Upper lobe of left lung (tissue), 6 donors: ENCODE measurements at regions not wholly inside any gene's neighbourhood (a gene's known extent, or its start where the extent isn't known, plus 50 kb on each side); places are given as distances from the start of the nearest gene placed in this dataset.

Experiments used
- ATAC-seq, 2 donors: fragments of 200-7000 bp; cut with Tn5 transposase; one replicate each; pipeline ENCODE4 v1.9.1; 2022; ENCODE audit warnings: mild to moderate bottlenecking in 2 of 2, moderate library complexity in 2 of 2; ENCODE audit not compliant: low FRiP score in 2 of 2
- DNase-seq, 2 donors: peaks; one replicate each; pipeline ENCODE4 v3.0.0-alpha.2; 2019 to 2020
- H3K27ac ChIP-seq, 4 donors: fragments of 200-600 bp; sonication (generic); one replicate each; pipeline ENCODE4 v1.5.1; 2016 to 2019
- H3K27me3 ChIP-seq, 4 donors: fragments of 200-600 bp; sonication (generic); one replicate each; pipeline ENCODE4 v1.5.1; 2017 to 2019
- H3K36me3 ChIP-seq, 4 donors: fragments of 200-600 bp; sonication (generic); one replicate each; pipeline ENCODE4 v1.5.1; 2016 to 2019
- H3K4me1 ChIP-seq, 4 donors: fragments of 200-600 bp; sonication (generic); one replicate each; pipeline ENCODE4 v1.5.1; 2018 to 2019
- H3K4me3 ChIP-seq, 4 donors: fragments of 200-600 bp; sonication (generic); one replicate each; pipeline ENCODE4 v1.5.1; 2017 to 2019; ENCODE audit warnings: mild to moderate bottlenecking in 2 of 4, moderate library complexity in 1 of 4
- H3K9me3 ChIP-seq, 4 donors: fragments of 200-600 bp; sonication (generic); one replicate each; pipeline ENCODE4 v1.5.1; 2018 to 2019
- EP300 ChIP-seq, 4 donors: sonication (generic); formaldehyde crosslinking; IDR thresholded peaks; one replicate each; pipeline ENCODE4 v1.5.1; 2017; ENCODE audit warnings: antibody characterized with exemption in 4 of 4, control low read depth in 2 of 4
- POLR2A ChIP-seq, 4 donors: fragments of 450-650 bp; IDR thresholded peaks; one replicate each; pipeline ENCODE4 v1.5.1; 2016 to 2017; ENCODE audit warnings: antibody characterized with exemption in 4 of 4, mild to moderate bottlenecking in 2 of 4
- POLR2AphosphoS5 ChIP-seq, 2 donors: sonication (generic); formaldehyde crosslinking; IDR thresholded peaks; one replicate each; pipeline ENCODE4 v1.5.1; 2017; ENCODE audit warnings: antibody characterized with exemption in 2 of 2
- WGBS, 2 donors: methylation state at CpG; one replicate each; pipeline ENCODE4 v1.1.5; 2017 to 2018; 5-methylcytosine and 5-hydroxymethylcytosine counted together
- TF ChIP-seq, protein P1 (sequence below), 6 experiments: fragments of 450-650 bp in 4 of 6; fragments of 200-600 bp in 2 of 6; sonication (generic) in 2 of 6; IDR thresholded peaks; one replicate each; pipeline ENCODE4 v1.5.1; 2016 to 2019; ENCODE audit warnings: antibody characterized with exemption in 6 of 6
- donor health status: DM: no; HTN: no; CAD: no; lungs with moderate emphysema.
- donor health status: DM: no; HTN: yes; CAD: no; lungs with severe emphysema.

DNA sequence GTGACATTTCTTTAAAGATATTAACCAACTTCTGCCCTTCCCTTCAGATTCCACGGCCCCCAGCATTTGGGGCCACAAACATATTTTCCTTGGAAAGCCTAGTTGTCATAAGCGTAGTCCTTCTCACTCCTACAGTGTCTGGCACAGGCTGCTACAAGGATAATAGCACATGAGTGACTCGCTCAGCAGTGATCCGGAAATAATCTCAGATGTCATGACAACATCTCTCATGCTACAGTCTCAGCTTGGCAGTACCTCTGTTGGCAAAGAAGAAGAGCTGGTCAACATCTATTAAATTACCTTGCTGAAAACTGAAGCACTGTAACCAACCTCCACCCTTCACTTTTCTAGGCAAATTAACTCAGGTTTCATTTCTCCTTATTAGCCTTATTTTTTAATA lies 351.7 kb downstream of the RAD51AP2 start:
- Histone ChIP-seq H3K36me3 (no peaks in the 10 kb centered on the region), H3K27ac (no peak overlapping the region), H3K4me3 (no peak overlapping the region), H3K27me3 (no peaks in the 10 kb centered on the region), H3K9me3 (no peaks in the 10 kb centered on the region), H3K4me1 (no peaks in the 10 kb centered on the region)
- TF ChIP-seq POLR2AphosphoS5 (IDR thresholded peaks at IDR 0.05), result no peak
- TF ChIP-seq, protein P1, sequence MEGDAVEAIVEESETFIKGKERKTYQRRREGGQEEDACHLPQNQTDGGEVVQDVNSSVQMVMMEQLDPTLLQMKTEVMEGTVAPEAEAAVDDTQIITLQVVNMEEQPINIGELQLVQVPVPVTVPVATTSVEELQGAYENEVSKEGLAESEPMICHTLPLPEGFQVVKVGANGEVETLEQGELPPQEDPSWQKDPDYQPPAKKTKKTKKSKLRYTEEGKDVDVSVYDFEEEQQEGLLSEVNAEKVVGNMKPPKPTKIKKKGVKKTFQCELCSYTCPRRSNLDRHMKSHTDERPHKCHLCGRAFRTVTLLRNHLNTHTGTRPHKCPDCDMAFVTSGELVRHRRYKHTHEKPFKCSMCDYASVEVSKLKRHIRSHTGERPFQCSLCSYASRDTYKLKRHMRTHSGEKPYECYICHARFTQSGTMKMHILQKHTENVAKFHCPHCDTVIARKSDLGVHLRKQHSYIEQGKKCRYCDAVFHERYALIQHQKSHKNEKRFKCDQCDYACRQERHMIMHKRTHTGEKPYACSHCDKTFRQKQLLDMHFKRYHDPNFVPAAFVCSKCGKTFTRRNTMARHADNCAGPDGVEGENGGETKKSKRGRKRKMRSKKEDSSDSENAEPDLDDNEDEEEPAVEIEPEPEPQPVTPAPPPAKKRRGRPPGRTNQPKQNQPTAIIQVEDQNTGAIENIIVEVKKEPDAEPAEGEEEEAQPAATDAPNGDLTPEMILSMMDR (IDR thresholded peaks at IDR 0.05), result no peak
- TF ChIP-seq POLR2A (IDR thresholded peaks at IDR 0.05), result no peak
- no peak for TF ChIP-seq EP300 (IDR thresholded peaks at IDR 0.05)
- ATAC-seq, result no peak
- no peak for DNase-seq
- WGBS, 2 donors, result 83 to 93% methylated on average over 4 of the region's 4 CpGs

DNA sequence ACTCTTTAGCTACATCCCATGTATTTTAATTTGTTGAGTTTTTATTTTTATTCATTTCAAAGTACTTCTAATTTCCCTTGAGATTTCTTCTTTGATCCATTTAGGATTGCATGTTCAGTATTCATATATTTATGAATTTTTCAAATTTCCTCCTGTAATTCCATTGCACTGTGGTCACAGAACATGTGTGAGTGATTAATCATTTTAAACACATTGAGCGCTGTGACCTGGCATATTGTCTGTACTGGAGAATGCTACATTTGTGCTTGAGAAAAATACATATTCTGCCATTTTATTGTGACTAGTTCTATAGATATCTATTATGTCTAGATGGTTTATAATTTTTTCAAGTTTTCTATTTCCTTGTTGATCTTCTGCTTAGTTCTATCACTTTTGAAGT lies 353.7 kb downstream of the RAD51AP2 start:
- ATAC-seq, result no peak

DNA sequence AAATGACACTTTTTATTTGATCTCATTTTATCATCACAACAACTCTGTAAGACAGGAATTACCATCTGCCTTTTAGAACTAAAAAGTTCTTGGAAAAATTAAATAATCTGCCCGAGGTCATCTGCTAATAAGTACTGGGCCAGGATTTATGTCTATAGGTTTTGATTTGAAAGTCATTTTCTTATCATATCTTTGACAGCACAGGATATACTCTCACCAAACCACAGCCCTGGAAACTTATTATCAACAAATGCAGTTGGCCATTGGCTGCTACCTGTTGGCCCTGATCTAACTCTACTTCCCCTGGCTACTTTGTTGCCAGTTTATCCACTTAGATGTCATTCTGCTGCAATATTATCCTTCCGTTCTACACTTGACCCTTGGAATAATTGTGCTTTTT lies 354.6 kb downstream of the RAD51AP2 start:
- TF ChIP-seq, protein P1 (IDR thresholded peaks at IDR 0.05), result no peak
- TF ChIP-seq EP300 (IDR thresholded peaks at IDR 0.05), result no peak
- TF ChIP-seq POLR2A (IDR thresholded peaks at IDR 0.05), result no peak
- no peak for TF ChIP-seq POLR2AphosphoS5 (IDR thresholded peaks at IDR 0.05)
- no peak for DNase-seq
- no peak overlapping the region for H3K27ac ChIP-seq
- ATAC-seq, result no peak
- no peaks in the 10 kb centered on the region for H3K4me1 ChIP-seq
- H3K9me3 ChIP-seq, result no peaks in the 10 kb centered on the region
- no peak overlapping the region for H3K4me3 ChIP-seq
- 63 to 66% methylated on average over 2 of the region's 2 CpGs for WGBS, 2 donors
- no peaks in the 10 kb centered on the region for H3K36me3 ChIP-seq
- H3K27me3 ChIP-seq, result no peaks in the 10 kb centered on the region

More for the DNA sequence above, 353.7 kb downstream of the RAD51AP2 start:
- Histone ChIP-seq H3K27me3 (no peaks in the 10 kb centered on the region), H3K4me1 (no peaks in the 10 kb centered on the region), H3K27ac (no peak overlapping the region), H3K36me3 (no peaks in the 10 kb centered on the region), H3K4me3 (no peak overlapping the region), H3K9me3 (no peaks in the 10 kb centered on the region)
- DNase-seq, result no peak
- WGBS, 2 donors, result 88 to 98% methylated on average over 1 of the region's 1 CpG
- no peak for TF ChIP-seq POLR2AphosphoS5 (IDR thresholded peaks at IDR 0.05)
- TF ChIP-seq, protein P1 (IDR thresholded peaks at IDR 0.05), result no peak
- TF ChIP-seq POLR2A (IDR thresholded peaks at IDR 0.05), result no peak
- TF ChIP-seq EP300 (IDR thresholded peaks at IDR 0.05), result no peak

DNA sequence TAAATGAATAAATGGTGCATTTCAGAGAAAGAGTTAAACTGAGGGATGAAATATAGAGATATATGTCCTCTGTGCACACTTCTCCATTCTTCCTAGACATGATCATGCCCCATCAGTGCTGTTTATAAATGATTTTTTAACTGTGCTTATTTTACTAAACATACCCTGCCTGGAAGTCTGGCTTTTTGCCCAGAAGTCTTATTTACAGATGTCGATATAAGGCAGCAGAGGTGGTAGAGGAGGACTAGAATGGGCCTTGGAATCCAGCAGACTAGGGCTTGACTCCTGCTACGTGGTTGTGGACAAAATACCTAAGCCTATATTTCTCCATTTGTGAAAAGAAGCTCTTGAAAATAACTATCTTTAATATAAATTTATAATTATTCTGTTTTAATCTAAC lies 355.5 kb downstream of the RAD51AP2 start:
- H3K9me3 ChIP-seq, result no peaks in the 10 kb centered on the region
- TF ChIP-seq EP300 (IDR thresholded peaks at IDR 0.05) (no peak), POLR2AphosphoS5 (IDR thresholded peaks at IDR 0.05) (no peak), POLR2A (IDR thresholded peaks at IDR 0.05) (no peak)
- TF ChIP-seq, protein P1 (IDR thresholded peaks at IDR 0.05), result no peak
- no peaks in the 10 kb centered on the region for H3K4me1 ChIP-seq
- ATAC-seq (no peak), DNase-seq (no peak)
- no peaks in the 10 kb centered on the region for H3K27me3 ChIP-seq
- H3K36me3 ChIP-seq, result no peaks in the 10 kb centered on the region
- WGBS, 2 donors, result 42 to 43% methylated on average over 2 of the region's 2 CpGs
- H3K27ac ChIP-seq, result no peak overlapping the region
- H3K4me3 ChIP-seq, result no peak overlapping the region

DNA sequence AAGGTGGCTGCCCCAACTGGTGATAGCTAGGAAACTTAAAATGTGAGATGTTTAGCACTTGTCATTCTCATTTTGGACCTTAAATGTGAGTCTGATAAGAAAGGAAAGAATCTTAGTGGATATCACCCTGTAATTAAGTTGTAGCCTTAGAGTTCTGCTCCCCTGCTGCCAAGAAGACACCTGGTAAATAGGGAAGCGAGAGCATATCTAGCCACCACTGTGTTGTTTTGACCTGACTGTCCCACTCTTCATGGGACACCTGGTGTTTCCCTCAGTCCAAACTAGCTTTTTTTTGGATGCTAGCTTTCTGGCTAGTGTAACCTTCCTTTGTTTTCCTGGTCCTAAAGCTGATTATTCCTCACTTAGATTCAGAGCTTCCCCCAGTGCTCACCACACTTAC lies 357.6 kb downstream of the RAD51AP2 start:
- no peak overlapping the region for H3K4me3 ChIP-seq
- TF ChIP-seq POLR2A (IDR thresholded peaks at IDR 0.05) (no peak), EP300 (IDR thresholded peaks at IDR 0.05) (no peak), POLR2AphosphoS5 (IDR thresholded peaks at IDR 0.05) (no peak)
- TF ChIP-seq, protein P1 (IDR thresholded peaks at IDR 0.05), result no peak
- H3K9me3 ChIP-seq, result no peaks in the 10 kb centered on the region
- H3K27me3 ChIP-seq, result no peaks in the 10 kb centered on the region
- H3K36me3 ChIP-seq, result no peaks in the 10 kb centered on the region
- ATAC-seq (no peak), DNase-seq (no peak)
- no peaks in the 10 kb centered on the region for H3K4me1 ChIP-seq
- WGBS, 2 donors, result 86 to 92% methylated on average over 1 of the region's 1 CpG
- H3K27ac ChIP-seq, result no peak overlapping the region
